Upper lobe of right lung (tissue), 1 donor: ENCODE measurements at regions not wholly inside any gene's neighbourhood (a gene's known extent, or its start where the extent isn't known, plus 50 kb on each side); places are given as distances from the start of the nearest gene placed in this dataset.

Experiments
- ATAC-seq: fragments of 200-7000 bp; cut with Tn5 transposase; one replicate; pipeline ENCODE4 v1.9.1; 2020; ENCODE audit warnings: mild to moderate bottlenecking, moderate library complexity
- DNase-seq: peaks from one replicate; pipeline ENCODE4 v3.0.0-alpha.2; 2020
- H3K27ac ChIP-seq: fragments of 200-600 bp; one replicate; pipeline ENCODE4 v1.8.0; 2022
- H3K27me3 ChIP-seq: fragments of 200-600 bp; one replicate; pipeline ENCODE4 v1.8.0; 2022; ENCODE audit warnings: mild to moderate bottlenecking
- H3K36me3 ChIP-seq: fragments of 200-600 bp; one replicate; pipeline ENCODE4 v1.8.0; 2022
- H3K4me1 ChIP-seq: fragments of 200-600 bp; one replicate; pipeline ENCODE4 v1.8.0; 2022
- H3K4me3 ChIP-seq: fragments of 200-600 bp; one replicate; pipeline ENCODE4 v1.8.0; 2022; ENCODE audit warnings: mild to moderate bottlenecking
- H3K9me3 ChIP-seq: fragments of 200-600 bp; one replicate; pipeline ENCODE4 v1.8.0; 2022
- CTCF ChIP-seq: fragments of 200-600 bp; IDR thresholded peaks from one replicate; pipeline ENCODE4 v1.8.0; 2022; ENCODE audit warnings: antibody characterized with exemption
- intact Hi-C: fragments of 100-400 bp; cut with DNase I; formaldehyde crosslinking; loops from one replicate; pipeline ENCODE4 v1.11.0; 2022
- donor health status: DM: no; HTN: yes; CAD: no; lungs with severe emphysema.

- Histone ChIP-seq H3K27ac (no peak overlapping the region), H3K27me3 (no peaks in the 10 kb centered on the region), H3K9me3 (no peaks in the 10 kb centered on the region), H3K36me3 (no peaks in the 10 kb centered on the region), H3K4me1 (no peaks in the 10 kb centered on the region), H3K4me3 (no peak overlapping the region)
- no peak for DNase-seq
- no peak for ATAC-seq
- TF ChIP-seq CTCF, result no peak
- intact Hi-C loops, result no loop called here
Measured at GRCh38 chr20:1718604-1719384, 61.2 kb upstream of the SIRPG start.

DNA sequence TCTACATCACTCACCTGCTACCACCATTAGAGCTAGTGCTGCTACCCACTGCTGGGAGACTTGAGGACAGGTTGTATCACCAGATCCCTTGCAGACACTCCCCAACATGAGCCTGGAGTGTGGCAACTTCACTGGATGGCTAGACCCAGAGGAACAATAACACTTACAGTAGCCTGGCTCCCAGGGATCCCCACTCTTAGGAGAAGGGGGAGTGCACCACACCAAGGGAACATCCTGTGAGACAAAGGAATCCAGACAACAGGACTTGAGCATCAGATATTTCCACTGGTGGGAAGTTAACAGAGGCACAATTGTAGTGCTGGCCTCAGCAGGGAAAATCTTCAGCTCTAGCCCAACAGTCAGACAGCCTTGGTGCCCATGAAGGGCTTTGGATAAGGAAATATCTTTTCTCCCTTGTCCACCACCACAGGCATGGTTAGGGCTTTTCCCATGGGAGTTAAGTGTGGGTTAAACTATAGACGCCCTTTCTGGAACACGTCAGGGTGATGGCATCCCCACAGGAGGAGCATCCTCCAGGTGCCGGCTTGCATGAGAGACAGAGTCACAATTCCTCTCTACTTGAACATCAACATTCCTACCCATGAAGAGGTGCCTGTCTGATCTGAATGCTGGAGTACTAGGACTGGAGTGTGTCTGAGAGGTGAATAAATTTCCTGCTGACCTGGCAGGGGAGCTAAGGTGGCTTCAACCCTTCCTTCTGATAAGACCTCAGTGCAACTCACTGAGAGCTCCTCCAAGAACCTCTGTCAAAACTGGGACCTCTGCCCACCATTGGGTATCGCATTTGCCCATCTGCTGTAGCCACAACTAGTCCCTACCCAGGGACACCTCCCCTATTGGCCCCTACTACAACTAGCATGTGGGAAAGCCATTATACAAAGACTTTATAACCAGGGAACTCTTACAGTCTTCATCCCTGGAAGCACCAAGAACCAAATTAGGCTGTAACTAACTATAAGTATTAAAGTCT, 55.4 kb upstream of the SIRPG start:
- Histone ChIP-seq H3K4me3 (no peak overlapping the region), H3K9me3 (no peaks in the 10 kb centered on the region), H3K27me3 (no peaks in the 10 kb centered on the region), H3K36me3 (no peaks in the 10 kb centered on the region), H3K27ac (no peak overlapping the region), H3K4me1 (no peaks in the 10 kb centered on the region)
- DNase-seq (no peak), ATAC-seq (no peak)
- no peak for TF ChIP-seq CTCF
- intact Hi-C loops, result no loop called here

GRCh38 chr20:1711826-1712601, 54.4 kb upstream of the SIRPG start:
- intact Hi-C loops, result no loop called here

GRCh38 chr20:1711266-1711665, 53.7 kb upstream of the SIRPG start:
- Histone ChIP-seq H3K27ac (no peak overlapping the region), H3K9me3 (no peaks in the 10 kb centered on the region), H3K36me3 (no peaks in the 10 kb centered on the region), H3K27me3 (no peaks in the 10 kb centered on the region), H3K4me3 (no peak overlapping the region), H3K4me1 (no peaks in the 10 kb centered on the region)
- no peak for TF ChIP-seq CTCF
- ATAC-seq, result no peak
- intact Hi-C loops, result no loop called here
- no peak for DNase-seq

More at GRCh38 chr20:1711826-1712601, 54.4 kb upstream of the SIRPG start:
- H3K27ac ChIP-seq, result no peak overlapping the region
- no peaks in the 10 kb centered on the region for H3K36me3 ChIP-seq
- no peaks in the 10 kb centered on the region for H3K27me3 ChIP-seq
- no peak overlapping the region for H3K4me3 ChIP-seq
- DNase-seq (no peak), ATAC-seq (no peak)
- H3K4me1 ChIP-seq, result no peaks in the 10 kb centered on the region
- TF ChIP-seq CTCF, result no peak
- H3K9me3 ChIP-seq, result no peaks in the 10 kb centered on the region

DNA sequence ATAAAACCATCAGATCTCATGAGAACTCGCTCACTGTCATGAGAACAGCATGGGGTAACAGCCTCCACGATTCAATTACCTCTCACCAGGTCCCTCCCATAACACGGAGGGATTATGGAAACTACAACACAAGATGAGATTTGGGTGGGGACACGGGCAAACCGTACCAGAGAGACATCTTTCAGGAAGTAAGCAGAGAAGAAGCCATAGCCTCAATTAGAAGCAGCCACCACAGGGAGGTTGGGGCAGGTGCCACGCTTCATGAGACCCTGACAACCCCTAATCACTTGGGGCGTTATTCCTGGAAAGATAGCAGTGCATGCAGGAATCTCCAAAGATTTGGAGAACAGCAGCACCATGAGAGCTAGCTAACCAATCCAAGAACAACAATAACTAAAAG, 52.9 kb upstream of the SIRPG start:
- intact Hi-C loops, result no loop called here
- Histone ChIP-seq H3K36me3 (no peaks in the 10 kb centered on the region), H3K27me3 (no peaks in the 10 kb centered on the region), H3K27ac (no peak overlapping the region), H3K4me3 (no peak overlapping the region), H3K9me3 (no peaks in the 10 kb centered on the region), H3K4me1 (no peaks in the 10 kb centered on the region)
- ATAC-seq (no peak), DNase-seq (no peak)
- TF ChIP-seq CTCF, result no peak
